Bronchial epithelial cell (primary cell): ENCODE measurements at regions not wholly inside any gene's neighbourhood (a gene's known extent, or its start where the extent isn't known, plus 50 kb on each side); places are given as distances from the start of the nearest gene placed in this dataset.
A peak's percentile ranks its signal among the peaks of the same experiment; 100 is the strongest.

Experiments used
- DNase-seq: peaks from one replicate; pipeline ENCODE4 v3.0.0-alpha.2; 2010; ENCODE audit warnings: low read depth
- FAIRE-seq: peaks from 2 replicates; lab custom pipeline; 2011; peaks lifted over from hg19 to GRCh38; lab: Jason Lieb, UNC
- H3K27me3 ChIP-seq: 2 replicates; pipeline ENCODE4 v1.5.1; 2011; ENCODE audit warnings: low read length; ENCODE audit not compliant: control insufficient read depth, insufficient read depth
- H3K36me3 ChIP-seq: 2 replicates; pipeline ENCODE4 v1.5.1; 2011; ENCODE audit warnings: low read length; ENCODE audit not compliant: control insufficient read depth, insufficient read depth
- H3K4me3 ChIP-seq: 2 replicates; pipeline ENCODE4 v1.5.1; 2011; ENCODE audit warnings: mild to moderate bottlenecking, low read depth, low read length, control low read depth
- TF ChIP-seq, protein P1 (sequence below): IDR thresholded peaks from 2 replicates; pipeline ENCODE4 v1.5.1; 2011; ENCODE audit warnings: mild to moderate bottlenecking, moderate library complexity, low read length, control low read depth, inconsistent platforms; ENCODE audit not compliant: insufficient read depth, severe bottlenecking

DNA sequence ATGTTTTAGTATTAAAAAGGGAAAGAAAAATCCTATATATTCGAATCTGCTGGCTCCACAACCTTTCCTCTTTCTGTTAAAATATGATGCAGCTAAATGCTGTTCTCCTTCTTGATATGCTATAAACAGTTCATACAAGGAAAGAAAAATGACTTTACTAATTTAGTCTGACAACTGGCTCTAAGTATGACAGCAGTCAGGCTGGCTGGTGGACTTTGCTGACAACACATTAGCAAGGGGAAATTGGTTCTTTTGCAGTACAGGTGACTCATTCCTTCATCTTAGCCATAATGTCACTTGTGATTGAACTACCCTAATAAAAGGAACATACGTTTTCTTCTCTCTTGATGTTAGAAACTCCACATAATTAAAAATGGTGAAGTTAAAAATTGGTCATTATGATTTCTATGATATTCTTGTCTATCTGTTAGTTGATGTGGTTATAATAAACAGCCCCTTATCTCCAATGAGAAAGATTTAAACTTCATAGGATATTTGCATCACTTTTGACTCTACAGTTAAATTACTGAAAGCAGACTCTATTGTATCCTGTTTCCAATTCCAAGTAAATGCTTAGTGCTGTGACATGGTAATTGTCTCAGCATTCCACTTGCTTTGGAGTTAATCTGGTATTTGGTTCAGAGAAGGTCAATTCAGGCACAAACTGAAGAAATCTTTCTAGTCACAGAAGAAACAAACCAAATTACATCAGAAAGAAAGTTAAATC is 315.3 kb upstream of the GULP1 start:
- Histone ChIP-seq H3K36me3 (no peaks in the 10 kb centered on the region), H3K27me3 (no peaks in the 10 kb centered on the region), H3K4me3 (no peak overlapping the region)
- no peak for FAIRE-seq
- TF ChIP-seq, protein P1, sequence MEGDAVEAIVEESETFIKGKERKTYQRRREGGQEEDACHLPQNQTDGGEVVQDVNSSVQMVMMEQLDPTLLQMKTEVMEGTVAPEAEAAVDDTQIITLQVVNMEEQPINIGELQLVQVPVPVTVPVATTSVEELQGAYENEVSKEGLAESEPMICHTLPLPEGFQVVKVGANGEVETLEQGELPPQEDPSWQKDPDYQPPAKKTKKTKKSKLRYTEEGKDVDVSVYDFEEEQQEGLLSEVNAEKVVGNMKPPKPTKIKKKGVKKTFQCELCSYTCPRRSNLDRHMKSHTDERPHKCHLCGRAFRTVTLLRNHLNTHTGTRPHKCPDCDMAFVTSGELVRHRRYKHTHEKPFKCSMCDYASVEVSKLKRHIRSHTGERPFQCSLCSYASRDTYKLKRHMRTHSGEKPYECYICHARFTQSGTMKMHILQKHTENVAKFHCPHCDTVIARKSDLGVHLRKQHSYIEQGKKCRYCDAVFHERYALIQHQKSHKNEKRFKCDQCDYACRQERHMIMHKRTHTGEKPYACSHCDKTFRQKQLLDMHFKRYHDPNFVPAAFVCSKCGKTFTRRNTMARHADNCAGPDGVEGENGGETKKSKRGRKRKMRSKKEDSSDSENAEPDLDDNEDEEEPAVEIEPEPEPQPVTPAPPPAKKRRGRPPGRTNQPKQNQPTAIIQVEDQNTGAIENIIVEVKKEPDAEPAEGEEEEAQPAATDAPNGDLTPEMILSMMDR: no peak
- peak; percentile 20 for DNase-seq

- FAIRE-seq: no peak
- DNase-seq: no peak
- Histone ChIP-seq H3K27me3 (no peaks in the 10 kb centered on the region), H3K36me3 (no peaks in the 10 kb centered on the region), H3K4me3 (no peak overlapping the region)
- TF ChIP-seq, protein P1: no peak
Measured at GRCh38 chr2:187976986-187977333, 314.7 kb upstream of the GULP1 start.

GRCh38 chr2:187978356-187978755 is 313.3 kb upstream of the GULP1 start:
- no peak for DNase-seq
- Histone ChIP-seq H3K36me3 (no peaks in the 10 kb centered on the region), H3K4me3 (no peak overlapping the region), H3K27me3 (no peaks in the 10 kb centered on the region)
- TF ChIP-seq, protein P1: no peak
- FAIRE-seq: no peak

DNA sequence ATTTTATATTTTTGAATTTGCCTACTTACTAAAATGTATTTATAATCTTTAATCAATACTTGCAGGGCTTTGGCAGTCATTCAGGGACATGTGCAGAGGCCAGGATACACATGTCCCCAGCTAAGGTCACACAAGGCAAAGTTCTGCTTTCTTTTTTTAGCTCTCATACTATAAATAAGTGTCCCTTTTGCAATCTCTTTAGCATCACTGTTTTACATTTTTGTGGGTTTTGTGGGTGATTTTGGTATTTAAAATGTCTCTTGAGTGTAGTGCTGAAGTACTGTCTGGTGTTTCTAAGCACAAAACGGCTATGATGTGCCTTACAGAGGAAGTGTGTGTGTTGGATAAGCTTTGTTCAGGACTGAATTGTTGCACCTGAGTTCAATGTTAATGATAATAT is 309.0 kb upstream of the GULP1 start:
- Histone ChIP-seq H3K27me3 (no peaks in the 10 kb centered on the region), H3K36me3 (no peaks in the 10 kb centered on the region), H3K4me3 (no peak overlapping the region)
- FAIRE-seq (no peak), DNase-seq (peak; percentile 14)
- TF ChIP-seq, protein P1: no peak

DNA sequence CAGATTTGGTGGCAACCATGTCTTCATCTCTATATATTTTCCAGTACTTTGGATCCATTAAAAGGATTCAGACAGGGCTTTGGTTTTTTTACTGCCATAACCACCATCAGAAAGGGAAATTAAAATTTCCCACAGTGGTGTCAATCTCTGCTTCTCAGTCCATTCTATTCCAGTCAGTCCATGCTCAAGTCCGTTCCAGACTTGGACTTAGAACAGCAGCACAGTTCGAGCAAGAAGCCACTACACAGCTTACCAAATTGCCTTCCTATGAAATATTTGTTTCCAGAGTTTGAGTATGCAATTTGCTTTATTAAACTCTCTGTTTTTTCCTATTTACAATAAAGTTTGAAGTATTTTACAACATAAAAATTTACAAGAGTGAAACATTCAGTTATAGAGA is 306.5 kb upstream of the GULP1 start:
- Histone ChIP-seq H3K27me3 (no peaks in the 10 kb centered on the region), H3K36me3 (no peaks in the 10 kb centered on the region), H3K4me3 (no peak overlapping the region)
- no peak for DNase-seq
- TF ChIP-seq, protein P1: no peak
- no peak for FAIRE-seq

DNA sequence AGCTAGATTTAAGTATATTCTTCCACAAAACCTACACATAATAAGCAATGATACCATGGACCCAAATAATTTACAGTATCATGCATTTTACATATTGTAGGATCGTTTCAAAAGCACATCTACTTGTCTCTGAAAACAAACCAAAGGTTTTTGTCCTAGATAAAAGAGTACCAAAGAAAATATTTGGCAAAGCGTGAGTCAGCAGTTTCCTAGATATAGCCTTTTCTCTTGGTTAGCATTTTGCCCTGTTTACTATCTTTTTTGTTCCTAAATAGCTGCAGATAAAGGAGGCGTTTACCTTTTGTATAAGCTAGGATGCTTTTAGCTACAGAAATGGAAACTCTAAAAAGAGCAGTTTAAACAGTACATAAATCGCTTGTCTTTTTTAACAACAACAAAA is 305.8 kb upstream of the GULP1 start:
- DNase-seq: no peak
- TF ChIP-seq, protein P1: no peak
- H3K4me3 ChIP-seq: no peak overlapping the region
- no peak for FAIRE-seq
- no peaks in the 10 kb centered on the region for H3K36me3 ChIP-seq
- H3K27me3 ChIP-seq: no peaks in the 10 kb centered on the region
